Stomach (tissue), 4 donors: ENCODE measurements at regions not wholly inside any gene's neighbourhood (a gene's known extent, or its start where the extent isn't known, plus 50 kb on each side); places are given as distances from the start of the nearest gene placed in this dataset.

ENCODE experiments used
- EP300 ChIP-seq: sonication (generic); formaldehyde crosslinking; IDR thresholded peaks from one replicate; pipeline ENCODE4 v1.6.1; 2017; ENCODE audit warnings: antibody characterized with exemption
- TF ChIP-seq, protein P1 (sequence below), 7 experiments: fragments of 450-650 bp in 4 of 7; fragments of 200-600 bp in 3 of 7; sonication (generic) in 3 of 7; IDR thresholded peaks; one replicate each; pipeline ENCODE4 v1.5.1; 2016 to 2019; ENCODE audit warnings: antibody characterized with exemption in 7 of 7, control low read depth in 2 of 7, mild to moderate bottlenecking in 1 of 7

- TF ChIP-seq, protein P1, sequence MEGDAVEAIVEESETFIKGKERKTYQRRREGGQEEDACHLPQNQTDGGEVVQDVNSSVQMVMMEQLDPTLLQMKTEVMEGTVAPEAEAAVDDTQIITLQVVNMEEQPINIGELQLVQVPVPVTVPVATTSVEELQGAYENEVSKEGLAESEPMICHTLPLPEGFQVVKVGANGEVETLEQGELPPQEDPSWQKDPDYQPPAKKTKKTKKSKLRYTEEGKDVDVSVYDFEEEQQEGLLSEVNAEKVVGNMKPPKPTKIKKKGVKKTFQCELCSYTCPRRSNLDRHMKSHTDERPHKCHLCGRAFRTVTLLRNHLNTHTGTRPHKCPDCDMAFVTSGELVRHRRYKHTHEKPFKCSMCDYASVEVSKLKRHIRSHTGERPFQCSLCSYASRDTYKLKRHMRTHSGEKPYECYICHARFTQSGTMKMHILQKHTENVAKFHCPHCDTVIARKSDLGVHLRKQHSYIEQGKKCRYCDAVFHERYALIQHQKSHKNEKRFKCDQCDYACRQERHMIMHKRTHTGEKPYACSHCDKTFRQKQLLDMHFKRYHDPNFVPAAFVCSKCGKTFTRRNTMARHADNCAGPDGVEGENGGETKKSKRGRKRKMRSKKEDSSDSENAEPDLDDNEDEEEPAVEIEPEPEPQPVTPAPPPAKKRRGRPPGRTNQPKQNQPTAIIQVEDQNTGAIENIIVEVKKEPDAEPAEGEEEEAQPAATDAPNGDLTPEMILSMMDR (IDR thresholded peaks at IDR 0.05): no peak
- no peak for TF ChIP-seq EP300
These were observed 61.0 kb upstream of the ADGRE5 start for GRCh38 chr19:14320253-14320652.
